ENCODE measurements at regions not wholly inside any gene's neighbourhood (a gene's known extent, or its start where the extent isn't known, plus 50 kb on each side); places are given as distances from the start of the nearest gene placed in this dataset.

- TF ChIP-seq CTCF (IDR thresholded peaks at IDR 0.05) (no peak), POLR2A (IDR thresholded peaks at IDR 0.05) (no peak)
These were observed 61.5 kb upstream of the ATP1B1 start for GRCh38 chr1:169044971-169045370.
